Fibroblast of lung (primary cell): ENCODE measurements at regions not wholly inside any gene's neighbourhood (a gene's known extent, or its start where the extent isn't known, plus 50 kb on each side); places are given as distances from the start of the nearest gene placed in this dataset.

Experiments used
- DNase-seq, 2 donors: peaks; one replicate each; pipeline versions ENCODE4 v3.0.0 to v3.0.0-alpha.2; 2010; ENCODE audit warnings: low read depth in 2 of 2
- H2AFZ ChIP-seq: 2 replicates; pipeline ENCODE4 v1.5.1; 2012; ENCODE audit warnings: low read length, control low read depth, inconsistent platforms
- H3K27ac ChIP-seq: 2 replicates; pipeline ENCODE4 v1.5.1; 2011; ENCODE audit warnings: low read length, control low read depth; ENCODE audit not compliant: insufficient read depth
- H3K27me3 ChIP-seq: 2 replicates; pipeline ENCODE4 v1.5.1; 2011; ENCODE audit warnings: mild to moderate bottlenecking, low read length; ENCODE audit not compliant: control insufficient read depth, insufficient read depth
- H3K36me3 ChIP-seq: 2 replicates; pipeline ENCODE4 v1.5.1; 2011; ENCODE audit warnings: low read length; ENCODE audit not compliant: control insufficient read depth, insufficient read depth
- H3K4me1 ChIP-seq: 2 replicates; pipeline ENCODE4 v1.5.1; 2011; ENCODE audit warnings: low read length; ENCODE audit not compliant: control insufficient read depth, insufficient read depth; ENCODE audit errors: extremely low read depth
- H3K4me2 ChIP-seq: 2 replicates; pipeline ENCODE4 v1.5.1; 2011; ENCODE audit warnings: low read length, control low read depth; ENCODE audit not compliant: insufficient read depth; ENCODE audit errors: extremely low read depth
- H3K4me3 ChIP-seq, 4 experiments: fragments of 200-600 bp in 1 of 4; sonication (generic) in 1 of 4; replicated peaks in 1 of 4; 2 replicates each; pipeline ENCODE4 v1.5.1; 2011 to 2016; ENCODE audit warnings: low read length in 4 of 4, low read depth in 3 of 4, mild to moderate bottlenecking in 3 of 4, control low read depth in 2 of 4, inconsistent platforms in 1 of 4, mixed read lengths in 1 of 4; ENCODE audit not compliant: insufficient read depth in 1 of 4; ENCODE audit errors: control extremely low read depth in 1 of 4
- H3K79me2 ChIP-seq: 2 replicates; pipeline ENCODE4 v1.5.1; 2012; ENCODE audit warnings: mild to moderate bottlenecking, low read length, inconsistent platforms; ENCODE audit not compliant: control insufficient read depth, insufficient read depth
- H3K9ac ChIP-seq: 2 replicates; pipeline ENCODE4 v1.5.1; 2011; ENCODE audit warnings: mild to moderate bottlenecking, low read length, control low read depth; ENCODE audit not compliant: insufficient read depth
- H3K9me3 ChIP-seq: 2 replicates; pipeline ENCODE4 v1.5.1; 2012; ENCODE audit warnings: low read depth, low read length; ENCODE audit not compliant: control insufficient read depth, insufficient read depth
- H4K20me1 ChIP-seq: 2 replicates; pipeline ENCODE4 v1.5.1; 2011; ENCODE audit warnings: low read length; ENCODE audit not compliant: control insufficient read depth, insufficient read depth; ENCODE audit errors: extremely low read depth
- CTCF ChIP-seq, 2 donors: IDR thresholded peaks in 1 of 2; conservative IDR thresholded peaks in 1 of 2; 1 replicate in 1 of 2; 2 replicates in 1 of 2; pipeline ENCODE4 v1.5.1; 2011 to 2012; ENCODE audit warnings: low read length in 2 of 2, control low read depth in 1 of 2, inconsistent platforms in 1 of 2, low read depth in 1 of 2, mild to moderate bottlenecking in 1 of 2
- EZH2 ChIP-seq: IDR thresholded peaks from 2 replicates; pipeline ENCODE4 v1.5.1; 2012; ENCODE audit warnings: low read length, control low read depth, mild to moderate bottlenecking; ENCODE audit errors: missing control alignments

- Histone ChIP-seq H3K9ac (no peak overlapping the region), H3K79me2 (no peaks in the 10 kb centered on the region), H3K4me1 (peaks cover 9% of the 10 kb centered on the region), H2AFZ (no peak overlapping the region), H4K20me1 (no peaks in the 10 kb centered on the region), H3K4me2 (peak overlapping the region; percentile 78), H3K36me3 (no peaks in the 10 kb centered on the region), H3K27ac (no peak overlapping the region), H3K4me3 (no peak overlapping the region), H3K9me3 (no peaks in the 10 kb centered on the region), H3K27me3 (no peaks in the 10 kb centered on the region)
- peak; percentile 95 to 97 for DNase-seq
- TF ChIP-seq EZH2 (no peak), CTCF (conservative IDR thresholded peaks at IDR 0.05 in 1 of 2, IDR thresholded peaks at IDR 0.05 in 1 of 2; ENCODE audit: low read depth in 1 of 2, low read length in 2 of 2) (no peak)
Measured at GRCh38 chr9:14366076-14366475, 52.1 kb upstream of the NFIB start.

- Histone ChIP-seq H3K4me2 (peak overlapping the region; percentile 41), H3K4me1 (peaks cover 9% of the 10 kb centered on the region), H3K9me3 (no peaks in the 10 kb centered on the region), H2AFZ (no peak overlapping the region), H4K20me1 (no peaks in the 10 kb centered on the region), H3K9ac (no peak overlapping the region), H3K36me3 (no peaks in the 10 kb centered on the region), H3K27ac (peak overlapping the region; percentile 8), H3K27me3 (no peaks in the 10 kb centered on the region), H3K4me3 (no peak overlapping the region), H3K79me2 (no peaks in the 10 kb centered on the region)
- no peak for TF ChIP-seq CTCF (conservative IDR thresholded peaks at IDR 0.05 in 1 of 2, IDR thresholded peaks at IDR 0.05 in 1 of 2; ENCODE audit: low read depth in 1 of 2, low read length in 2 of 2)
- TF ChIP-seq EZH2 = no peak
- peak in 1 of 2 donors; percentile 70 for DNase-seq
Measured at GRCh38 chr9:14365670-14366069, 51.7 kb upstream of the NFIB start.
